K562 (cell line): ENCODE measurements at regions not wholly inside any gene's neighbourhood (a gene's known extent, or its start where the extent isn't known, plus 50 kb on each side); places are given as distances from the start of the nearest gene placed in this dataset.

Experiments
- ASH1L ChIP-seq: fragments of 450-650 bp; IDR thresholded peaks from 2 replicates; pipeline ENCODE4 v1.6.1; 2018; ENCODE audit warnings: borderline replicate concordance, mild to moderate bottlenecking, low read depth; ENCODE audit not compliant: partially characterized antibody
- FOXA3 ChIP-seq, 2 experiments: fragments of 450-650 bp in 1 of 2; sonication (generic) in 1 of 2; formaldehyde crosslinking; IDR thresholded peaks in 1 of 2; conservative IDR thresholded peaks in 1 of 2; 2 replicates each; pipeline versions ENCODE4 v1.4.0 to v1.8.0; 2020 to 2022; ENCODE audit warnings: mild to moderate bottlenecking in 2 of 2, missing genetic modification reagents in 1 of 2
- SMARCE1 ChIP-seq: fragments of 450-650 bp; IDR thresholded peaks from 2 replicates; pipeline ENCODE4 v1.7.1; 2016; ENCODE audit warnings: mild to moderate bottlenecking
- TAF1 ChIP-seq: IDR thresholded peaks from 2 replicates; pipeline ENCODE4 v1.6.1; 2011; ENCODE audit warnings: mild to moderate bottlenecking, low read length, moderate library complexity; ENCODE audit not compliant: insufficient read depth, control insufficient read depth, severe bottlenecking; ENCODE audit errors: extremely low read depth
- TEAD1 ChIP-seq, 2 experiments: fragments of 450-650 bp in 1 of 2; sonication (generic) in 1 of 2; formaldehyde crosslinking; IDR thresholded peaks; 2 replicates each; pipeline versions ENCODE4 v1.4.0 to v1.8.0; 2020 to 2022; ENCODE audit warnings: mild to moderate bottlenecking in 2 of 2, missing genetic modification reagents in 1 of 2
- ZBTB43 ChIP-seq: sonication (generic); formaldehyde crosslinking; IDR thresholded peaks from 2 replicates; pipeline ENCODE4 v1.8.0; 2023; ENCODE audit warnings: mild to moderate bottlenecking, missing genetic modification reagents
- ZNF280B ChIP-seq: fragments of 250-450 bp; sonication (Bioruptor Pico); IDR thresholded peaks from 2 replicates; pipeline ENCODE4 v1.5.1; 2021; ENCODE audit warnings: mild to moderate bottlenecking
- TF ChIP-seq, protein P1 (sequence below): fragments of 450-650 bp; formaldehyde crosslinking; IDR thresholded peaks from 2 replicates; pipeline ENCODE4 v1.4.0; 2022; ENCODE audit warnings: missing genetic modification characterization
- TF ChIP-seq, protein P2 (sequence below): IDR thresholded peaks from 2 replicates; pipeline ENCODE4 v1.6.1; 2014; ENCODE audit warnings: antibody characterized with exemption
- TF ChIP-seq, protein P3 (sequence below), 2 experiments: IDR thresholded peaks; 2 replicates each; pipeline ENCODE4 v1.6.1; 2011; ENCODE audit warnings: borderline replicate concordance in 1 of 2, control low read depth in 1 of 2, low read depth in 1 of 2, low read length in 1 of 2, mild to moderate bottlenecking in 1 of 2, mixed read lengths in 1 of 2, moderate library complexity in 1 of 2; ENCODE audit not compliant: insufficient read depth in 1 of 2, insufficient read length in 1 of 2, poor library complexity in 1 of 2, severe bottlenecking in 1 of 2; ENCODE audit errors: extremely low read depth in 1 of 2

DNA sequence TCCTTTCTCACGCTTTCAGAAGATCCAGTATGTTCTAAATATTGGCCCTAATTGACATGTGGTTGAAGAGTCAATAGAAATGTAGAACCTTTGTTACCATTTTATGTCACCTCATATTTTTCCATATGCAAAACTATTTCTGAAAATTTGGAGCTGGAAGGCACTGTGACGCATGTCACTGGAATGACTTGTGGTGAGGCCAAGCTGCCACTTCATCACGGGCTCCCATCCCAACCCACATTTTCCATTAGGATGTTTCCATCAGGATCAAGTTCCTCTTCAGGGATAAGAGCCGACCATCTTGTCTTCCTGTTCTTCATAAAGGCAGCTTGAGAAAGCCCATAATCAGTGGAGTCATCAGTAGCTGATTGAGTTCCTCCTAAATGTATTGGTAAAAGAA, 1241.7 kb downstream of the GATA3 start:
- no peak for TF ChIP-seq ZNF280B (CRISPR knock-in tag)
- TF ChIP-seq, protein P1, sequence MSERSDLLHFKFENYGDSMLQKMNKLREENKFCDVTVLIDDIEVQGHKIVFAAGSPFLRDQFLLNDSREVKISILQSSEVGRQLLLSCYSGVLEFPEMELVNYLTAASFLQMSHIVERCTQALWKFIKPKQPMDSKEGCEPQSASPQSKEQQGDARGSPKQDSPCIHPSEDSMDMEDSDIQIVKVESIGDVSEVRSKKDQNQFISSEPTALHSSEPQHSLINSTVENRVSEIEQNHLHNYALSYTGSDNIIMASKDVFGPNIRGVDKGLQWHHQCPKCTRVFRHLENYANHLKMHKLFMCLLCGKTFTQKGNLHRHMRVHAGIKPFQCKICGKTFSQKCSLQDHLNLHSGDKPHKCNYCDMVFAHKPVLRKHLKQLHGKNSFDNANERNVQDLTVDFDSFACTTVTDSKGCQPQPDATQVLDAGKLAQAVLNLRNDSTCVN (CRISPR knock-in tag), result no peak
- no peak for TF ChIP-seq SMARCE1
- TF ChIP-seq, protein P2, sequence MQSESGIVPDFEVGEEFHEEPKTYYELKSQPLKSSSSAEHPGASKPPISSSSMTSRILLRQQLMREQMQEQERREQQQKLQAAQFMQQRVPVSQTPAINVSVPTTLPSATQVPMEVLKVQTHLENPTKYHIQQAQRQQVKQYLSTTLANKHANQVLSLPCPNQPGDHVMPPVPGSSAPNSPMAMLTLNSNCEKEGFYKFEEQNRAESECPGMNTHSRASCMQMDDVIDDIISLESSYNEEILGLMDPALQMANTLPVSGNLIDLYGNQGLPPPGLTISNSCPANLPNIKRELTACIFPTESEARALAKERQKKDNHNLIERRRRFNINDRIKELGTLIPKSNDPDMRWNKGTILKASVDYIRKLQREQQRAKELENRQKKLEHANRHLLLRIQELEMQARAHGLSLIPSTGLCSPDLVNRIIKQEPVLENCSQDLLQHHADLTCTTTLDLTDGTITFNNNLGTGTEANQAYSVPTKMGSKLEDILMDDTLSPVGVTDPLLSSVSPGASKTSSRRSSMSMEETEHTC, result no peak
- TF ChIP-seq ZBTB43, result no peak
- TF ChIP-seq, protein P3, sequence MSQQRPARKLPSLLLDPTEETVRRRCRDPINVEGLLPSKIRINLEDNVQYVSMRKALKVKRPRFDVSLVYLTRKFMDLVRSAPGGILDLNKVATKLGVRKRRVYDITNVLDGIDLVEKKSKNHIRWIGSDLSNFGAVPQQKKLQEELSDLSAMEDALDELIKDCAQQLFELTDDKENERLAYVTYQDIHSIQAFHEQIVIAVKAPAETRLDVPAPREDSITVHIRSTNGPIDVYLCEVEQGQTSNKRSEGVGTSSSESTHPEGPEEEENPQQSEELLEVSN (IDR thresholded peaks at IDR 0.05; ENCODE audit: borderline replicate concordance in 1 of 2, extremely low read depth in 1 of 2, insufficient read depth in 1 of 2, insufficient read length in 1 of 2, low read depth in 1 of 2, low read length in 1 of 2, poor library complexity in 1 of 2, severe bottlenecking in 1 of 2), result no peak
- TF ChIP-seq ASH1L, result no peak
- TF ChIP-seq FOXA3 (CRISPR knock-in tag; conservative IDR thresholded peaks at IDR 0.05 in 1 of 2, IDR thresholded peaks at IDR 0.05 in 1 of 2), result no peak
- TF ChIP-seq TAF1, result no peak
- TF ChIP-seq TEAD1 (CRISPR knock-in tag; IDR thresholded peaks at IDR 0.05), result no peak
